SH-SY5Y (cell line): ENCODE measurements at regions not wholly inside any gene's neighbourhood (a gene's known extent, or its start where the extent isn't known, plus 50 kb on each side); places are given as distances from the start of the nearest gene placed in this dataset.

Experiments used
- GATA2 ChIP-seq: IDR thresholded peaks from 2 replicates; pipeline ENCODE4 v1.6.1; 2011; ENCODE audit warnings: mild to moderate bottlenecking, low read depth, low read length
- GATA3 ChIP-seq: IDR thresholded peaks from 2 replicates; pipeline ENCODE4 v1.6.1; 2011; ENCODE audit warnings: low read depth, mild to moderate bottlenecking, low read length, moderate library complexity

DNA sequence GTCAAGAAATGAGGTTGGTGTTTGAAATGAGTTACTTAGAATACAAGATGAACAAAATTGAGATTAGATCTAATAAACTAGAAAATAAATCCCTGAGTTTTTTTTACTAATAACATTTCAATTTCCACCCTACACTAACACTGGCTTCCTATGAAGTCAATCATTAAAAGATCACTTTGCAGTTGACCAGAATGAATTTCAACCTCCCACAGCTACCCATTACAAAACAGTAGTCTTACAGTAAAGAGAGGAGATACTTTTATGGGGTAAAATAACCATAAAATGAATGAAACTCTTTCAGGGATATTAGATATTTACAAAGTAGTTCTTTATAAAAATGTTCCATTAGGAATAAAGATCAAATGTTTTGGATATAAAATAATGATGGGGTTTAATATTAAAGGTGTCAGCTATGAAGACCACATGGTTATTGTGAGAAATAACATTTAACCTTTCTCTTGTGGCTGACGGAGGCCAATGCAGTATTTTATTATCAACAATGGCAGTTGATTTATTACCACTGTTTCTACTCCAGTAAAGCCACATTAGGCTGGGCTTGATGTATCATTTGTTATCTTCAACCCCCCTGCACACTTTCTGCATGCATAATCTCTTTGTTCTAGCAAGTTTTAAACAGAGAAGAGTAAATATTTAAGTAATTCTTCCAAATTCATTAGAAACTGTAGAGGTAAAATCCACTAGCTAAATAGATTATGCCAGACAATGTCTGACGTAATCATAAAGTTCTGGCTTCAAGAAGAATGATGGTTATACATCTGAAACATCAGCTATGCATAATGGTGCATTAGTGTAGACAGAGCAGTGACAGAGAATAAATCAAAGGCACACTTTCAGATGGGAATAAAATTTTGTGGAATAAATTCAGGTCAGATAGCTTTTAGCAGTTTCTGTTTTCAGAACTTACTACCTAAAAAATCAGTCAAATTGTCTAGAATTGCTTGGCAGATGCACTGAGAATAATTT, 516.6 kb downstream of the PCDH18 start:
- no peak for TF ChIP-seq GATA2
- TF ChIP-seq GATA3, result no peak; the same call in 1 of the 2 replicates
